ENCODE measurements at regions not wholly inside any gene's neighbourhood (a gene's known extent, or its start where the extent isn't known, plus 50 kb on each side); places are given as distances from the start of the nearest gene placed in this dataset.

DNA sequence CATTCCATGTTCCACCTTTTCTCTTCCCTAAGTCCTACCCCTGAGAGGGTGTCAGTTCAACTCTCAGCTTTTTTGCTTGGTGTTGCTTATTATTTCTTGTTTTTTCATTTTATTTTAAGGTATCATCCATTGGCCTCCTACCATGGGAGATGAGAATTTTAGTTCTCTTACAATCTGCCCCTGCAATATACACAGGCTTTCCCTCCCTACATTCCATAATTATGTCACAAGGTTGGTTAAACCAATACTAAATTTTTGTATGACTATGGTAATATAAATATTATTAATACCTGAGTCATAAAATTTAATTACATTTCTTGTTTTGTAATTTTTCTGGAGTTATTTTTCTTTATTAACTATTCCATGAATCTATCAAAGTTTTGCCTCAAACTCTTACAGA, 216.2 kb downstream of the SNX19 start:
- Histone ChIP-seq H3K36me3 (no peaks in the 10 kb centered on the region), H3K27me3 (ENCODE audit: insufficient read depth, low read depth, severe bottlenecking) (no peaks in the 10 kb centered on the region), H3K4me3 (ENCODE audit: low read depth, low read length) (no peak overlapping the region), H3K27ac (no peak overlapping the region), H3K9me3 (ENCODE audit: severe bottlenecking) (no peaks in the 10 kb centered on the region)
- DNase-seq = no peak
- TF ChIP-seq, protein P1, sequence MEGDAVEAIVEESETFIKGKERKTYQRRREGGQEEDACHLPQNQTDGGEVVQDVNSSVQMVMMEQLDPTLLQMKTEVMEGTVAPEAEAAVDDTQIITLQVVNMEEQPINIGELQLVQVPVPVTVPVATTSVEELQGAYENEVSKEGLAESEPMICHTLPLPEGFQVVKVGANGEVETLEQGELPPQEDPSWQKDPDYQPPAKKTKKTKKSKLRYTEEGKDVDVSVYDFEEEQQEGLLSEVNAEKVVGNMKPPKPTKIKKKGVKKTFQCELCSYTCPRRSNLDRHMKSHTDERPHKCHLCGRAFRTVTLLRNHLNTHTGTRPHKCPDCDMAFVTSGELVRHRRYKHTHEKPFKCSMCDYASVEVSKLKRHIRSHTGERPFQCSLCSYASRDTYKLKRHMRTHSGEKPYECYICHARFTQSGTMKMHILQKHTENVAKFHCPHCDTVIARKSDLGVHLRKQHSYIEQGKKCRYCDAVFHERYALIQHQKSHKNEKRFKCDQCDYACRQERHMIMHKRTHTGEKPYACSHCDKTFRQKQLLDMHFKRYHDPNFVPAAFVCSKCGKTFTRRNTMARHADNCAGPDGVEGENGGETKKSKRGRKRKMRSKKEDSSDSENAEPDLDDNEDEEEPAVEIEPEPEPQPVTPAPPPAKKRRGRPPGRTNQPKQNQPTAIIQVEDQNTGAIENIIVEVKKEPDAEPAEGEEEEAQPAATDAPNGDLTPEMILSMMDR (IDR thresholded peaks at IDR 0.05; ENCODE audit: low read depth, low read length) = no peak

DNA sequence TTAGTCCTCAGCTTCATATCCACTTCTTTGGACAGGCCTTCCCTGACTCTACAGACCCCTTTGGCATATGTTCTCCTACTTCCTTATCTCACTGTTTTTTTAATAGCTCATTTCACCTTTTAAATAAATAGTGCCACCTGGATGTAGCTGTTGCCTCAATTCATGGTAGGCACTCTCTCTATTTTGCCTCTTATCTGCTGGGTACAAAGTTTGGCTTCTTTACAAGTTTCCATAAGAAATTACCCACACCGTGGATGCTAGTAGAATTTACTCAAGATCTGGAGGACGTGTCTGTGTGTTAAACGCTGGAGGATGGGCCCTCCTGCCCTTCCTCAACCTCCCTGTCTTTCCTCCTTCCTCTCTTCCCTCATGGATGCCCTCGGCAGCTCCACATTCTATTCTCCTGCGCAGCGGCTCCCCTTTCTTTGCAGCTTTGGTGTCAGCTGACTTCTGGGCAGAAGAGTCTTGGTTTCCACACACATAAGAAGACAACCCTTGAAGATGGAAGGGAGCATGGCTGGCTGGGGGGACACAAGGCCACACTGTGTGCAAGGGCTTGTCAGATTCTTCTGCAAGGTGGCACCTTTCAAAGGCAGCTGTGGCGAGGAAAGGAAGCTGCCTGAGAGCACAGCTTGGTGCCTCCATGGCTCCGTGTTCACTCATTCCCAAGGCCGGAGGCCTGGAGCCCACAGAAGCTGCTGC, 212.6 kb downstream of the SNX19 start:
- H3K27ac ChIP-seq = no peak overlapping the region
- H3K27me3 ChIP-seq (ENCODE audit: insufficient read depth, low read depth, severe bottlenecking) = no peaks in the 10 kb centered on the region
- TF ChIP-seq, protein P1 (IDR thresholded peaks at IDR 0.05; ENCODE audit: low read depth, low read length) = no peak
- H3K4me3 ChIP-seq (ENCODE audit: low read depth, low read length) = no peak overlapping the region
- no peaks in the 10 kb centered on the region for H3K36me3 ChIP-seq
- no peaks in the 10 kb centered on the region for H3K9me3 ChIP-seq (ENCODE audit: severe bottlenecking)
- DNase-seq = no peak

GRCh38 chr11:130705670-130706421, 210.4 kb downstream of the SNX19 start:
- H3K36me3 ChIP-seq = no peaks in the 10 kb centered on the region
- DNase-seq = no peak
- no peak overlapping the region for H3K27ac ChIP-seq
- H3K4me3 ChIP-seq (ENCODE audit: low read depth, low read length) = no peak overlapping the region
- H3K9me3 ChIP-seq (ENCODE audit: severe bottlenecking) = peaks cover 2% of the 10 kb centered on the region
- TF ChIP-seq, protein P1 (IDR thresholded peaks at IDR 0.05; ENCODE audit: low read depth, low read length) = no peak
- H3K27me3 ChIP-seq (ENCODE audit: insufficient read depth, low read depth, severe bottlenecking) = no peaks in the 10 kb centered on the region

- Histone ChIP-seq H3K9me3 (ENCODE audit: severe bottlenecking) (peaks cover 2% of the 10 kb centered on the region), H3K4me3 (ENCODE audit: low read depth, low read length) (no peak overlapping the region), H3K27me3 (ENCODE audit: insufficient read depth, low read depth, severe bottlenecking) (no peaks in the 10 kb centered on the region), H3K36me3 (no peaks in the 10 kb centered on the region), H3K27ac (no peak overlapping the region)
- TF ChIP-seq, protein P1 (IDR thresholded peaks at IDR 0.05; ENCODE audit: low read depth, low read length) = no peak
- no peak for DNase-seq
These were observed 209.7 kb downstream of the SNX19 start for GRCh38 chr11:130706572-130706971.

DNA sequence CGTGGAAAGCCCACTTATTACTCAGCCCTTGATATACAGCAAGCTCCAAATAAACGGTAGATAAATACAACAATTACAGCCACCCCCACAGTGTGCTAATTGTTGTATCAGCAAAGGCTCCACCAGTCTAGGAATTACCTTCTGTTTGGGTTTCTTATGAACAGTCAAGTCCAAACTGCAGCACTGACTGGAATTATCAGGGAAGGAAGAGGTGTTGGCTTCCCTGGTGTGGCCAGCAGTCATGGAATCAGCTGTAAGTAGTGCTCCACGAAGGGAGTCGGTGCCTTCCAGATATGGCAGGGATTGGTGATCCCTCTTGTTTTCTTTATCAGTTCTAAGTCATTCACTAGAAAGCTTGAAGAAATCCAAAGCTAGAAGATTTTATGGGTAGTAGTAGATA, 209.1 kb downstream of the SNX19 start:
- Histone ChIP-seq H3K27me3 (ENCODE audit: insufficient read depth, low read depth, severe bottlenecking) (no peaks in the 10 kb centered on the region), H3K27ac (no peak overlapping the region), H3K4me3 (ENCODE audit: low read depth, low read length) (no peak overlapping the region), H3K36me3 (no peaks in the 10 kb centered on the region), H3K9me3 (ENCODE audit: severe bottlenecking) (peaks cover 2% of the 10 kb centered on the region)
- TF ChIP-seq, protein P1 (IDR thresholded peaks at IDR 0.05; ENCODE audit: low read depth, low read length) = no peak
- no peak for DNase-seq

All from WERI-Rb-1 (cell line).